ENCODE measurements at regions not wholly inside any gene's neighbourhood (a gene's known extent, or its start where the extent isn't known, plus 50 kb on each side); places are given as distances from the start of the nearest gene placed in this dataset.
"Not testable (repeated sequence)": the region's sequence is repeated elsewhere in the genome, so short reads cannot be mapped to it uniquely, and the experiment has no call there.

GRCh38 chr1:208333676-208334075 is 89.5 kb upstream of the PLXNA2 start:
- Mint-ChIP-seq H3K4me3 (no peak overlapping the region), H3K4me1 (ENCODE audit: low read depth) (no peaks in the 10 kb centered on the region), H3K27me3 (ENCODE audit: low read depth) (peaks cover 28% of the 10 kb centered on the region), H3K36me3 (ENCODE audit: low read depth) (no peaks in the 10 kb centered on the region), H3K27ac (no peak overlapping the region), H3K9me3 (no peaks in the 10 kb centered on the region)

- Mint-ChIP-seq H3K27ac (no peak overlapping the region), H3K4me3 (no peak overlapping the region), H3K9me3 (no peaks in the 10 kb centered on the region), H3K36me3 (ENCODE audit: low read depth) (no peaks in the 10 kb centered on the region), H3K4me1 (ENCODE audit: low read depth) (no peaks in the 10 kb centered on the region), H3K27me3 (ENCODE audit: low read depth) (peaks cover 26% of the 10 kb centered on the region)
Measured at GRCh38 chr1:208335371-208336136, 91.4 kb upstream of the PLXNA2 start.

GRCh38 chr1:208336137-208336518 is 91.9 kb upstream of the PLXNA2 start:
- Mint-ChIP-seq H3K27ac (no peak overlapping the region), H3K4me1 (ENCODE audit: low read depth) (no peaks in the 10 kb centered on the region), H3K36me3 (ENCODE audit: low read depth) (no peaks in the 10 kb centered on the region), H3K4me3 (no peak overlapping the region), H3K9me3 (no peaks in the 10 kb centered on the region), H3K27me3 (ENCODE audit: low read depth) (peaks cover 26% of the 10 kb centered on the region)

GRCh38 chr1:208339911-208340310 is 95.7 kb upstream of the PLXNA2 start:
- H3K27ac Mint-ChIP-seq: no peak overlapping the region
- H3K9me3 Mint-ChIP-seq: no peaks in the 10 kb centered on the region
- H3K36me3 Mint-ChIP-seq (ENCODE audit: low read depth): no peaks in the 10 kb centered on the region
- H3K27me3 Mint-ChIP-seq (ENCODE audit: low read depth): peaks cover 19% of the 10 kb centered on the region
- no peak overlapping the region for H3K4me3 Mint-ChIP-seq
- H3K4me1 Mint-ChIP-seq (ENCODE audit: low read depth): no peaks in the 10 kb centered on the region

GRCh38 chr1:208343226-208343625 is 99.0 kb upstream of the PLXNA2 start:
- Mint-ChIP-seq H3K9me3 (no peaks in the 10 kb centered on the region), H3K36me3 (ENCODE audit: low read depth) (no peaks in the 10 kb centered on the region), H3K27ac (no peak overlapping the region), H3K4me3 (no peak overlapping the region), H3K4me1 (ENCODE audit: low read depth) (no peaks in the 10 kb centered on the region), H3K27me3 (ENCODE audit: low read depth) (peaks cover 6% of the 10 kb centered on the region)

- no peak overlapping the region for H3K4me3 Mint-ChIP-seq
- peaks cover 3% of the 10 kb centered on the region for H3K27me3 Mint-ChIP-seq (ENCODE audit: low read depth)
- no peaks in the 10 kb centered on the region for H3K9me3 Mint-ChIP-seq
- no peak overlapping the region for H3K27ac Mint-ChIP-seq
- no peaks in the 10 kb centered on the region for H3K4me1 Mint-ChIP-seq (ENCODE audit: low read depth)
- H3K36me3 Mint-ChIP-seq (ENCODE audit: low read depth): no peaks in the 10 kb centered on the region
Measured at GRCh38 chr1:208344202-208344857, 100.1 kb upstream of the PLXNA2 start.

- Mint-ChIP-seq H3K27ac (no peak overlapping the region), H3K9me3 (no peaks in the 10 kb centered on the region), H3K4me1 (ENCODE audit: low read depth) (no peaks in the 10 kb centered on the region), H3K36me3 (ENCODE audit: low read depth) (no peaks in the 10 kb centered on the region), H3K4me3 (no peak overlapping the region), H3K27me3 (ENCODE audit: low read depth) (no peaks in the 10 kb centered on the region)
Measured at GRCh38 chr1:208347191-208347590, 103.0 kb upstream of the PLXNA2 start.

- Mint-ChIP-seq H3K4me1 (ENCODE audit: low read depth) (no peaks in the 10 kb centered on the region), H3K9me3 (peaks cover 4% of the 10 kb centered on the region), H3K4me3 (no peak overlapping the region), H3K27me3 (ENCODE audit: low read depth) (no peaks in the 10 kb centered on the region), H3K36me3 (ENCODE audit: low read depth) (no peaks in the 10 kb centered on the region), H3K27ac (no peak overlapping the region)
Measured at GRCh38 chr1:208349694-208350330, 105.6 kb upstream of the PLXNA2 start.

GRCh38 chr1:208350815-208351214 is 106.6 kb upstream of the PLXNA2 start:
- H3K27ac Mint-ChIP-seq: no peak overlapping the region
- no peaks in the 10 kb centered on the region for H3K27me3 Mint-ChIP-seq (ENCODE audit: low read depth)
- no peaks in the 10 kb centered on the region for H3K36me3 Mint-ChIP-seq (ENCODE audit: low read depth)
- no peak overlapping the region for H3K4me3 Mint-ChIP-seq
- peaks cover 4% of the 10 kb centered on the region for H3K9me3 Mint-ChIP-seq
- H3K4me1 Mint-ChIP-seq (ENCODE audit: low read depth): no peaks in the 10 kb centered on the region

GRCh38 chr1:208351838-208352237 is 107.7 kb upstream of the PLXNA2 start:
- no peak overlapping the region for H3K4me3 Mint-ChIP-seq
- H3K9me3 Mint-ChIP-seq: peaks cover 4% of the 10 kb centered on the region
- H3K36me3 Mint-ChIP-seq (ENCODE audit: low read depth): no peaks in the 10 kb centered on the region
- no peak overlapping the region for H3K27ac Mint-ChIP-seq
- H3K27me3 Mint-ChIP-seq (ENCODE audit: low read depth): no peaks in the 10 kb centered on the region
- H3K4me1 Mint-ChIP-seq (ENCODE audit: low read depth): no peaks in the 10 kb centered on the region

- H3K27me3 Mint-ChIP-seq (ENCODE audit: low read depth); H3K27ac Mint-ChIP-seq; H3K36me3 Mint-ChIP-seq (ENCODE audit: low read depth); H3K4me3 Mint-ChIP-seq; H3K9me3 Mint-ChIP-seq; H3K4me1 Mint-ChIP-seq (ENCODE audit: low read depth): not testable (repeated sequence)
Measured at GRCh38 chr1:208353797-208354196, 109.6 kb upstream of the PLXNA2 start.

- no peaks in the 10 kb centered on the region for H3K36me3 Mint-ChIP-seq (ENCODE audit: low read depth)
- peaks cover 4% of the 10 kb centered on the region for H3K27me3 Mint-ChIP-seq (ENCODE audit: low read depth)
- no peaks in the 10 kb centered on the region for H3K4me1 Mint-ChIP-seq (ENCODE audit: low read depth)
- H3K27ac Mint-ChIP-seq: no peak overlapping the region
- no peak overlapping the region for H3K4me3 Mint-ChIP-seq
- peaks cover 4% of the 10 kb centered on the region for H3K9me3 Mint-ChIP-seq
Measured at GRCh38 chr1:208357644-208358507, 113.7 kb upstream of the PLXNA2 start.

GRCh38 chr1:208358651-208359050 is 114.5 kb upstream of the PLXNA2 start:
- no peaks in the 10 kb centered on the region for H3K4me1 Mint-ChIP-seq (ENCODE audit: low read depth)
- H3K36me3 Mint-ChIP-seq (ENCODE audit: low read depth): no peaks in the 10 kb centered on the region
- H3K4me3 Mint-ChIP-seq: no peak overlapping the region
- H3K27me3 Mint-ChIP-seq (ENCODE audit: low read depth): peaks cover 9% of the 10 kb centered on the region
- peaks cover 3% of the 10 kb centered on the region for H3K9me3 Mint-ChIP-seq
- H3K27ac Mint-ChIP-seq: no peak overlapping the region

- Mint-ChIP-seq H3K4me3 (no peak overlapping the region), H3K36me3 (ENCODE audit: low read depth) (no peaks in the 10 kb centered on the region), H3K27me3 (ENCODE audit: low read depth) (peaks cover 9% of the 10 kb centered on the region), H3K9me3 (no peaks in the 10 kb centered on the region), H3K4me1 (ENCODE audit: low read depth) (no peaks in the 10 kb centered on the region), H3K27ac (no peak overlapping the region)
Measured at GRCh38 chr1:208362011-208362410, 117.8 kb upstream of the PLXNA2 start.

Data from T-helper 1 cell treated with Interleukin-12 subunit alpha and Interleukin-12 subunit beta and Interleukin-4 antibody, amounts not matched to agents 30 μg/mL and 1 μg/mL, for 36 hours (primary cell).